IMR-90 (cell line): ENCODE measurements at regions not wholly inside any gene's neighbourhood (a gene's known extent, or its start where the extent isn't known, plus 50 kb on each side); places are given as distances from the start of the nearest gene placed in this dataset.

ENCODE experiments used
- ATAC-seq: fragments of 200-7000 bp; cut with Tn5 transposase; 2 replicates; pipeline ENCODE4 v1.9.1; 2020; ENCODE audit warnings: low read depth, mild to moderate bottlenecking, moderate library complexity
- BruUV-seq: library from RNA; stranded (reverse); fragments of 400-500 nt; replicated peaks from 2 replicates; lab custom pipeline; 2021; lab: Mats Ljungman, UMichigan
- CTCF ChIA-PET: fragments of 300-600 bp; formaldehyde crosslinking; extraction: SDS; loops from one replicate; lab custom pipeline; 2021; ENCODE audit warnings: antibody characterized with exemption; lab: Yijun Ruan, JAX
- POLR2A ChIA-PET: fragments of 300-600 bp; sonication (Branson Sonifier 250); formaldehyde crosslinking; loops from one replicate; lab custom pipeline; 2022; ENCODE audit warnings: antibody characterized with exemption; ENCODE audit not compliant: unreplicated experiment; lab: Charles Lee
- DNase-seq: peaks from one replicate; pipeline ENCODE4 v3.0.0; 2013
- H2AFZ ChIP-seq: replicated peaks from 2 replicates; pipeline ENCODE3; 2013; ENCODE audit warnings: low read length, mild to moderate bottlenecking; ENCODE audit not compliant: poor library complexity
- H2AK5ac ChIP-seq: 2 replicates; pipeline ENCODE4 v1.6.1; 2013; ENCODE audit warnings: low read depth, low read length, inconsistent platforms
- H2AK9ac ChIP-seq: replicated peaks from 2 replicates; pipeline ENCODE3; 2013; ENCODE audit warnings: mild to moderate bottlenecking, low read depth, low read length, moderate library complexity; ENCODE audit not compliant: poor library complexity
- H2BK120ac ChIP-seq: 2 replicates; pipeline ENCODE4 v1.6.1; 2013; ENCODE audit warnings: low read depth, low read length, inconsistent platforms
- H2BK15ac ChIP-seq: 3 replicates; pipeline ENCODE4 v1.6.1; 2013; ENCODE audit warnings: low read depth, low read length, inconsistent platforms
- H2BK20ac ChIP-seq: 2 replicates; pipeline ENCODE4 v1.6.1; 2013; ENCODE audit warnings: low read depth, mild to moderate bottlenecking, inconsistent platforms, low read length, moderate library complexity
- H2BK5ac ChIP-seq: 2 replicates; pipeline ENCODE4 v1.6.1; 2013; ENCODE audit warnings: mild to moderate bottlenecking, low read depth, low read length, inconsistent platforms; ENCODE audit not compliant: poor library complexity, severe bottlenecking
- H3K14ac ChIP-seq: replicated peaks from 2 replicates; pipeline ENCODE4 v1.6.1; 2013; ENCODE audit warnings: low read depth, low read length, inconsistent platforms
- H3K18ac ChIP-seq: 2 replicates; pipeline ENCODE4 v1.6.1; 2013; ENCODE audit warnings: low read depth, low read length, control low read depth
- H3K23ac ChIP-seq: 2 replicates; pipeline ENCODE4 v1.6.1; 2013; ENCODE audit warnings: low read depth, low read length, inconsistent platforms
- H3K27ac ChIP-seq: 2 replicates; pipeline ENCODE4 v1.5.1; 2013; ENCODE audit warnings: mild to moderate bottlenecking, control low read depth, low read length; ENCODE audit not compliant: insufficient read depth
- H3K27me3 ChIP-seq: 2 replicates; pipeline ENCODE4 v1.6.1; 2013; ENCODE audit warnings: low read length; ENCODE audit not compliant: control insufficient read depth, insufficient read depth
- H3K36me3 ChIP-seq: 2 replicates; pipeline ENCODE4 v1.6.1; 2013; ENCODE audit warnings: low read length, mixed read lengths; ENCODE audit not compliant: control insufficient read depth, insufficient read depth
- H3K4ac ChIP-seq: 2 replicates; pipeline ENCODE4 v1.6.1; 2013; ENCODE audit warnings: low read depth, low read length, inconsistent platforms
- H3K4me1 ChIP-seq: 2 replicates; pipeline ENCODE4 v1.6.1; 2013; ENCODE audit warnings: low read length, mixed read lengths; ENCODE audit not compliant: control insufficient read depth, insufficient read depth
- H3K4me2 ChIP-seq: 2 replicates; pipeline ENCODE4 v1.6.1; 2013; ENCODE audit warnings: low read depth, mild to moderate bottlenecking, control low read depth, low read length, moderate library complexity
- H3K4me3 ChIP-seq: 2 replicates; pipeline ENCODE4 v1.5.1; 2013; ENCODE audit warnings: low read depth, mild to moderate bottlenecking, control low read depth, low read length, moderate library complexity; ENCODE audit not compliant: insufficient read depth
- H3K56ac ChIP-seq: 2 replicates; pipeline ENCODE4 v1.6.1; 2013; ENCODE audit warnings: low read length, inconsistent platforms; ENCODE audit not compliant: insufficient read depth; ENCODE audit errors: extremely low read depth
- H3K79me1 ChIP-seq, 2 experiments: 2 replicates each; pipeline ENCODE4 v1.6.1; 2013; ENCODE audit warnings: low read length in 2 of 2, inconsistent platforms in 1 of 2, low read depth in 1 of 2
- H3K9ac ChIP-seq: 2 replicates; pipeline ENCODE4 v1.6.1; 2013; ENCODE audit warnings: low read depth, low read length, control low read depth
- H3K9me1 ChIP-seq: 2 replicates; pipeline ENCODE4 v1.6.1; 2013; ENCODE audit warnings: low read length, inconsistent platforms; ENCODE audit not compliant: insufficient read depth
- H3K9me3 ChIP-seq: 2 replicates; pipeline ENCODE4 v1.6.1; 2013; ENCODE audit warnings: low read length; ENCODE audit not compliant: control insufficient read depth, insufficient read depth
- H4K20me1 ChIP-seq: 2 replicates; pipeline ENCODE4 v1.6.1; 2013; ENCODE audit warnings: low read length, inconsistent platforms; ENCODE audit not compliant: insufficient read depth
- H4K5ac ChIP-seq: 2 replicates; pipeline ENCODE4 v1.6.1; 2013; ENCODE audit warnings: mild to moderate bottlenecking, low read depth, low read length, control low read depth
- H4K8ac ChIP-seq, 2 experiments: 2 replicates each; pipeline ENCODE4 v1.6.1; 2013; ENCODE audit warnings: low read depth in 2 of 2, low read length in 2 of 2, control low read depth in 1 of 2, inconsistent platforms in 1 of 2
- H4K91ac ChIP-seq: 2 replicates; pipeline ENCODE4 v1.6.1; 2013; ENCODE audit warnings: low read depth, low read length, inconsistent platforms; ENCODE audit not compliant: insufficient read depth
- FOS ChIP-seq: fragments of 150-350 bp; IDR thresholded peaks from 2 replicates; pipeline ENCODE4 v1.6.1; 2016; ENCODE audit warnings: low read depth, low read length
- NFE2L2 ChIP-seq: fragments of 150-350 bp; IDR thresholded peaks from 2 replicates; pipeline ENCODE4 v1.6.1; 2016; ENCODE audit warnings: low read depth, mild to moderate bottlenecking, low read length
- POLR2A ChIP-seq: IDR thresholded peaks from 2 replicates; pipeline ENCODE4 v1.6.1; 2012; ENCODE audit warnings: mild to moderate bottlenecking, low read depth, low read length
- RFX5 ChIP-seq: IDR thresholded peaks from 2 replicates; pipeline ENCODE4 v1.8.0; 2012; ENCODE audit warnings: low read depth, mild to moderate bottlenecking, low read length, moderate library complexity
- WGBS, 2 experiments: methylation state at CpG; one replicate each; pipeline versions ENCODE4 v1.1.5 to v1.1.7; 2013; ENCODE audit warnings: missing lambda C conversion rate in 2 of 2; ENCODE audit not compliant: insufficient read length in 1 of 2; ENCODE audit errors: extremely low coverage in 2 of 2; 5-methylcytosine and 5-hydroxymethylcytosine counted together
- dilution Hi-C: fragments of 300-500 bp; cut with HindIII; formaldehyde crosslinking; loops from one replicate; pipeline ENCODE4 v1.14.3; 2018; ENCODE audit warnings: low sequenced_read_pairs; ENCODE audit not compliant: unreplicated experiment
- in situ Hi-C: fragments of 300-500 bp; cut with MboI; formaldehyde crosslinking; loops from 3 replicates; pipeline ENCODE4 v1.14.3; 2019; ENCODE audit warnings: low sequenced_read_pairs, inconsistent platforms, mixed read lengths
- intact Hi-C: fragments of 100-400 bp; cut with micrococcal nuclease; formaldehyde crosslinking; loops from 2 replicates; pipeline ENCODE4 v1.10.0; 2022

DNA sequence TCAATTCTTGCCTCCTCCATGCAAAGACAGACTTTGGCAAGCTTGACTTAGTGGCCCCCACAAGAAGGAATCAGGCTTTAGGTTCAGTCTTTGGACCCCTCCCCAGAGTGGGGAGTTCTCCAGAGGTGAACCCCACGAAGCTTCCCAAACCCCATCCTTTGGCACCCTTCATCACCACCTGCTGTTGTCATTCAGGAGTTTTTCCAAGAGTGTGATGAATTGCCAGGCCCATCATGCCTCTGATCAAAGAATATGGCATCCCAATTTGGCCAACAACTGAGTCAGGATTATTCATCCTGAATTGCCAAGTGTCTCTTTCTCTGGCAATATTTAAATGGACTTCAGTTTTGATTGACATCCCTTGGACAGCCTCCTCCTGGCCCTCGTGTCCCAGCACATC is 404.7 kb upstream of the MKI67 start:
- Histone ChIP-seq H4K5ac (no peak overlapping the region), H3K27me3 (no peaks in the 10 kb centered on the region), H4K20me1 (no peaks in the 10 kb centered on the region), H2AFZ (no peak overlapping the region), H3K9ac (no peak overlapping the region), H3K14ac (no peak overlapping the region), H3K27ac (no peak overlapping the region), H3K4me3 (no peak overlapping the region), H2AK9ac (no peak overlapping the region), H3K79me1 (no peaks in the 10 kb centered on the region), H2AK5ac (no peak overlapping the region), H4K91ac (no peak overlapping the region), H2BK20ac (no peak overlapping the region), H3K4me2 (no peak overlapping the region), H4K8ac (no peak overlapping the region), H3K9me1 (no peaks in the 10 kb centered on the region), H2BK120ac (no peak overlapping the region), H3K56ac (no peak overlapping the region), H2BK5ac (no peak overlapping the region), H3K4me1 (no peaks in the 10 kb centered on the region), H3K18ac (no peak overlapping the region), H3K4ac (no peak overlapping the region), H3K36me3 (no peaks in the 10 kb centered on the region), H3K9me3 (peaks cover 28% of the 10 kb centered on the region), H2BK15ac (no peak overlapping the region), H3K23ac (no peak overlapping the region)
- in situ Hi-C loops (no loop called here), intact Hi-C loops (loop anchor here (10.0 kb wide), 1 partner anchor 266 kb away; no protein-coding TSS in a partner anchor), dilution Hi-C loops (no loop called here)
- no peak for TF ChIP-seq RFX5
- TF ChIP-seq NFE2L2, result no peak
- TF ChIP-seq FOS, result no peak
- no peak for TF ChIP-seq POLR2A
- WGBS, 2 experiments, result no CpG with 5 or more reads among the region's 2 CpGs
- no TSS peak for BruUV-seq
- ChIA-PET POLR2A (no interaction called here), CTCF (no interaction called here)
- DNase-seq (no peak), ATAC-seq (no peak)
